ENCODE measurements at regions not wholly inside any gene's neighbourhood (a gene's known extent, or its start where the extent isn't known, plus 50 kb on each side); places are given as distances from the start of the nearest gene placed in this dataset.
A peak's percentile ranks its signal among the peaks of the same experiment; 100 is the strongest.
"Not testable (repeated sequence)": the region's sequence is repeated elsewhere in the genome, so short reads cannot be mapped to it uniquely, and the experiment has no call there.

DNA sequence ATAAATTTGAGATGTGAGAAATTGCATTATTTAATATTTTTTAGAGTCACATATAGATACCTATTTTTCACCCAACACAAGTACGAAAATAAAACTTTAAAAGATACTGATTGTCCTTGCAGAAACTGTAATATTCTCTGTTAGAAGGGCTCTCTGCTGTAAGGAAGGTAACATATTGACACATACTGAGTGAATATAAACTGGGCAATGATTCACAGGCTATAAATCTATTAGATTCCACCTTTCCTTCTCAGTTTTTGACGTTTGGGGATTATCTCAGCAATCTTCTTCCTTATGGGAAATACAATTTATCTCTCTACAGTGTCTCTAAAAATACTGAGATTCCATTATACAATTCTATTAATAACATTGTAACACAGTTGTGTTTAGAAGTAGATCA lies 229.1 kb upstream of the MAP2 start:
- no peak overlapping the region for H3K4me3 ChIP-seq (ENCODE audit: low read length)
- DNase-seq (ENCODE audit: low read depth, low spot score): no peak

DNA sequence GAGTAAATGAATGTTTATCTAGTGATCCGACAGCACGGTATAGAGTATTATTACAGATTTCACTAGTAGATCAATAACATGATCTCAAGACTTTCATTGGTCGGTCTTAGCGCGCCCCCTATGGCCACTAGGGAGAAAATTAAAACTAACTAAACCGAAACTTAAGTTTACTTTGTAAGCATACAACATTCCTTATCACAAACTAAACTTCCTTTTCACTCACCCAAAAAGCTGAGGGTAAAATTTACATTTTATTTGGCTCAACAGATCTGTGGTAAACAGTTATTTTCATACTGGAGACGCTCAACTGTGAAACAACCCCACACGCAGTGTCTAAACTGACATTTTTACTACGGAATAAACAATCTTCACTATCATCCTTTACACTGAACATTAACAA lies 215.6 kb upstream of the MAP2 start:
- peak; percentile 37 for DNase-seq (ENCODE audit: low read depth, low spot score)
- no peak overlapping the region for H3K4me3 ChIP-seq (ENCODE audit: low read length)

DNA sequence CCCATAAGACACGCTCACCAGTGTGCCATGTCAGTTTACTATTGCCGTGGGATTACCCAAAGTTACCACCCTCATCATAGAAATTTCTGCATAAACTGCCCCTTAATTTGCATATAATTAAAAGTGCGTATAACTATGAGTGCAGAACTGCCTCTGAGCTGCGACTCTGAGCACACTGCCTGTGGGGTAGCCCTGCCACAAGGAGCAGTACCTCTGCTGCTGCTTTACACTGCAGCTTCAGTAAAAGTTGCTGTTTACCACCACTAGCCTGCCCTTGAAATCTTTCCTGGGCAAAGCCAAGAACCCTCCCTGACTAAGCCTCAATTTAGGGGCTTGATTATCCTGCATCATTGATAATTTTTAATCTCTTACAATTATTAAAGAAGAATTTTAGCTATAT lies 213.9 kb upstream of the MAP2 start:
- no peak overlapping the region for H3K4me3 ChIP-seq (ENCODE audit: low read length)
- DNase-seq (ENCODE audit: low read depth, low spot score): no peak

DNA sequence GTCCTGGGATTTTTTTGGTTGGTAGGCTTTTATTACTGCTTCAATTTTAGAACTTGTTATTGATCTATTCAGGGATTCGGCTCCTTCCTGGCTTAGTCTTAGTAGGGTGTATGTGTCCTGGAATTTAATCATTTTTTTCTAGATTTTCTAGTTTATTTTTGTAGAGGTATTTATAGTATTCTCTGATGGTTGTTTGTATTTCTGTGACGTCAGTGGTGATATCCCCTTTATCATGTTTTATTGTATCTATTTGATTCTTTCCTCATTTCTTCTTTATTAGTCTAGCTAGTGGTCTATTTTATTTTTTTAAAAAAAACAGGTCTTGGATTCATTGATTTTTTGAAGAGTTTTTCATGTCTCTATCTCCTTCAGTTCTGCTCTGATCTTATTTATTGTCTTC lies 193.3 kb upstream of the MAP2 start:
- H3K4me3 ChIP-seq (ENCODE audit: low read length): no peak overlapping the region
- DNase-seq (ENCODE audit: low read depth, low spot score): no peak

DNA sequence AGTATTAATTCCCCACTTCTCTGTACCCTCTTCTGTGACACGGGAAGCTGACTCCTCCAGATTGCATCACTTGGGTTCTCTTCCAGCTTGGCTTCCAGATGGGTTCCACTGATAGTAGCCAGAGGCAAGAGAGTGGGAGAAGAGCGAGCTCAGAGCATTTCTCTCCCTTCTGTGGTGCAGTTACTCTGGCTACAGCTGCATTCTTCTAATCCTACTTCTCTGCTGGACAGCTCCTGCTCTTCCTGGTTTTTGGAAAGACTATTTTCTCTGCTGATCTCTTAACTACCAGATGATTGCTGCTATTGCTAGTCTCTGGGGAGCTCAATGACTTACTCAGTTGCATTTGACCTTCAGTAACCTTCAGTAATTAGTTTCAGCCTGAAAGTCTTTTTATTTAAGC lies 187.5 kb upstream of the MAP2 start:
- no peak overlapping the region for H3K4me3 ChIP-seq (ENCODE audit: low read length)
- DNase-seq (ENCODE audit: low read depth, low spot score): no peak

DNA sequence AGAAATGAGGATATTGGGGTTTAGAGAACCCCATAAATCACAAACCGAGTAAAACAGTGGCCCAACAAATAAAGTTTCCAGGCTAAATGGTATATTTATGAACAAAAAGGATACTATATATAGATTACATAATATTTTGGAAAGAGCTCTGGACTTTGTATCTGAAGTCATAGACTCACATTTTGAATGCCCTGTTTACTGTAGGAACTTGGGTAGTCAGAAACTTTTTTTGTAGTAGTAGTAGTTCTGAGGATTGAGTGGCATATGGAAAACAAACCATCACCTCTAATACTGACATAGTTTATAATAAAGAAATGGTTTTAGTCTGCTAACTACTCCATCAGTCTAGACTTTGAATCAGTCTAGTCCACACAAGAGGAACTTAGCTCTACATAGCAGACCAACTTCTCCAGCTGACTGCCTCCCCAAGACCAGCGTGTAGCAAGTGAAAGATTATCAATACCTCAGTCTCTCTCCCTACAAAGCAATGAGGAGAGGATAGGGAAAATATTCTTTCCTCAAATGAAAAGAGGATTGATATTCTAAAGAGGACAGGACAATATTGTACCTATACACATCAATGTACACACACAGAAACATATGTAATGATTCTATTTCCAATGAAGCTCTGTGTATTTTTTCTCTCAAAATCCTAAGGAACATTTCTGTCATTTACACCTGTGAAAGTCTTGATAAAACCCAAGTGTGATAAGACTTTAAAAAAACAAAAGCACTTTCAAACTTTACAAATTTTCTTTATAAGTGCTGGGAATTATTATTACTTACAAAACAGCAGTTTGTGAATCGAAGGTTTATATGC lies 184.9 kb upstream of the MAP2 start:
- DNase-seq (ENCODE audit: low read depth, low spot score): no peak
- H3K4me3 ChIP-seq (ENCODE audit: low read length): no peak overlapping the region

DNA sequence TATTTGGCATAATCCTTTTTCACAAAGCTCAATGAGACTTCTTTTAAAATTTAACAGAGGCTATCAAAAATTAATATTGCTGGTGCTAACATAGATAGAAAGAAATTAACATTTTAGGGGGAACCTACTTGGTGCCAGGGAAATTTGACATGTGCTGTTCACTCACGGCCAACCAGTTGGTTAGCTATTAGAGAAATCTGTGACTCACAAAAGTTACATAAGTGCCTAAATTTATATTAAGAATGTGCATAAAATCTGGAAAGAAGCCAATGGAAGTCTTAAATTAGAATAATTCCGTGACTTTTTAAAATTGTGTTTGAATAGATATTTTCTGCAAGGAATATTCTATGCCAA lies 184.3 kb upstream of the MAP2 start:
- DNase-seq (ENCODE audit: low read depth, low spot score): no peak
- H3K4me3 ChIP-seq (ENCODE audit: low read length): no peak overlapping the region

DNA sequence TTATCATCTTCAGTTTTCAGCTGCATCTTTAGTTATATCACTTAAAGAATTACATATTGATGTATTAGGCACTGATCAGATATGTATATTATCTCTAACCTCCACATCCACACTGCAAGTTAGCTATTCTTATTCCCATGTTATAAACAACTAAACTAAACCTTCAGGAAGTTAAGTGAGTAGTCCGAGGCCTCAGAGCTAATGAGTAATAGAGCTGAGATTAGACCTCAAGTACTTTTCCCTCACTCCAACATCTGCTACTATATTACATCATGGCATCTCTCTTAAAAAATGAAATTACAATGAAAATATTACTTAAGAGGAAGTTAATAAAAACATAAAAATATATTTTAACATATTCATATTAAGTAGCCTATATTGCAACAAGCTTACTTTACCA lies 183.6 kb upstream of the MAP2 start:
- DNase-seq (ENCODE audit: low read depth, low spot score): no peak
- H3K4me3 ChIP-seq (ENCODE audit: low read length): no peak overlapping the region

DNA sequence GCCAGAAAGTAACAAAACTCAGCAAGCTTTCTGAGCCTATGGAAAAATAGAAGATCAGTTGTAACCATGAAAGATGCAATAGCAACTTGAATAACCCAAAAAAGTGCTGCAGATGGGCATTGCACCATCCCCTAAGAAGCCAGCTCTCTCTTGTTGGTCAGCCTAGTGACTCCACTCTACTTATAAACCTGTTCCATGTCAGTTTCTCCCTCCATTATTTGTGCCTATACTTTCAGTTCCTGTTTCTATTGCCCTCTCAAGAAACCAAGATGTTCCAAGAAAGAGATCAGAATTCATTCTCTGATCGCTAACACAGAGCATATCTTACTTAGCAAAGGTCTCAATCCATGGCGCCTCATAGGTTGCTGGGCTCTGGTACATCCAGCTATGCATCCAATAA lies 170.3 kb upstream of the MAP2 start:
- H3K4me3 ChIP-seq (ENCODE audit: low read length): no peak overlapping the region
- no peak for DNase-seq (ENCODE audit: low read depth, low spot score)

DNA sequence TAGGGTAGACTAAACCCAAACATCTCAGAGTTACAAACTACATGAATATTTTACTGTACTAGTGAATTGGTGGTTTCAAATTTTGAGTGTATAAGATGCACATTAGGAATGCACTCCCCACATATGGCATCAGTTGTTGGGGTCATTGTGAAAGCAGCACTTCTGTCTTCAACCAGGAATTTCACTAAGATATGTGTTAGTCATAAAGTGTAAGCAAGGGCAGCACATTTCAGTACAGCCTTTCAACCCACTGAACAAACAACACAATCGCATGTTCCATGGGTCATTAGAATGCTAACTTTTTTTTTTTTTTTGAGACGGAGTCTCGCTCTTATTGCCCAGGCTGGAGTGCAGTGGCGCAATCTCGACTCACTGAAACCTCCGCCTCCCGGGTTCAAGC lies 164.1 kb upstream of the MAP2 start:
- DNase-seq (ENCODE audit: low read depth, low spot score): no peak
- no peak overlapping the region for H3K4me3 ChIP-seq (ENCODE audit: low read length)

DNA sequence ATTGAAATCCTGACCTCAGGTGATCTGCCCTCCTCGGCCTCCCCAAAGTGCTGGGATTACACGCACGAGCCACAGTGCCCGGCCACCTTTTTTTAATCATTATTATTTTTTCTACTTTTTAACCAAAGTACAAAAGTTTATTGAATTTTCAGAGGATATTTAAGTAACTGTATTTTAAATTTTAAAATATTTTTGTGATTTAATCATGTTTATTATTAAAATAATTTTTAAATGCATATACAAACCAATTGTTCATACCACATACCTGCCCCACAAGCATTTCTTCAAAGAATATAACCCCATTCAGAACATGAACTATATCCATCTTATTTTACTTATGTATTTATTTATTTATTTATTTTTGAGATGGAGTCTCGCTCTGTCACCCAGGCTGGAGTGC lies 163.6 kb upstream of the MAP2 start:
- DNase-seq (ENCODE audit: low read depth, low spot score): no peak
- no peak overlapping the region for H3K4me3 ChIP-seq (ENCODE audit: low read length)

DNA sequence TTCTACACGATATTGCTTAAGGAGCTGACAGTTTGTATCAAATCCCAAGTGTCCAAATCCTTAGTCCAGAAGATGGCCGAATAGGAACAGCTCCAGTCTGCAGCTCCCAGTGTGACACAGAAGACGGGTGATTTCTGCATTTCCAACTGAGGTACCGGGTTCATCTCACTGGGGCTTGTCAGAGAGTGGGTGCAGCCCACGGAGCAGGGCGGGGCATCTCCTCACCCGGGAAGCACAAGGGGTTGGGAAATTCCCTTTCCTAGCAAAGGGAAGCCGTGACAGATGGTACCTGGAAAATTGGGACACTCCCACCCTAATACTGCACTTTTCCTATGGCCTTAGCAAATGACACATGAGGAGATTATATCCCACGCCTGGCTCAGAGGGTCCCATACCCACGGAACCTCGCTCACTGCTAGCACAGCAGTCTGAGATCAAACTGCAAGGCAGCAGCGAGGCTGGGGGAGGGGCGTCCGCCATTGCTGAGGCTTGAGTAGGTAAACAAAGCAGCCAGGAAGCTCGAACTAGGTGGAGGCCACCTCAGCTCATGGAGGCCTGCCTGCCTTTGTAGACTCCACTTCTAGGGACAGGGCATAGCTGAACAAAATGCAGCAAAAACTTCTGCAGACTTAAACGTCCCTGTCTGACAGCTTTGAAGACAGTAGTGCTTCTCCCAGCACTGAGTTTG lies 162.3 kb upstream of the MAP2 start:
- not testable (repeated sequence) for DNase-seq (ENCODE audit: low read depth, low spot score); H3K4me3 ChIP-seq (ENCODE audit: low read length)

DNA sequence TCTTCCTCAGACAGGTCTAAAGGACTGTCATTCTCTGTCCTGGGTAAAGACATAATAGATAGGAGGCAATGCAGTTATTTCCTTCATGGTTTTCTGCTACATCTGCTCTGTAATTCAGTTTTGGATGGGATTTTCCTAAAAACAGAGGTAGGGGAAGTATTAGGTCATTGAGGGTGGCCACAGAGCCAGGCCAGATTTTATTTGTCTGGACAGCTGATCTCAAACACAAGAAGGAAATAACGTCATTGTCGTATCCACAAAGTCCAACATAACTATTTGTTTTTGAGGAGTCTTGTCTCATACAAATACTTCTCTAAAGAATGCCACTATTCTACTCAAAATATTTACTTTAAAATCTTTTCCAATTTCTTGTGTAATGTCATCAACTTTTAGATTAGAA lies 154.8 kb upstream of the MAP2 start:
- no peak overlapping the region for H3K4me3 ChIP-seq (ENCODE audit: low read length)
- DNase-seq (ENCODE audit: low read depth, low spot score): no peak

DNA sequence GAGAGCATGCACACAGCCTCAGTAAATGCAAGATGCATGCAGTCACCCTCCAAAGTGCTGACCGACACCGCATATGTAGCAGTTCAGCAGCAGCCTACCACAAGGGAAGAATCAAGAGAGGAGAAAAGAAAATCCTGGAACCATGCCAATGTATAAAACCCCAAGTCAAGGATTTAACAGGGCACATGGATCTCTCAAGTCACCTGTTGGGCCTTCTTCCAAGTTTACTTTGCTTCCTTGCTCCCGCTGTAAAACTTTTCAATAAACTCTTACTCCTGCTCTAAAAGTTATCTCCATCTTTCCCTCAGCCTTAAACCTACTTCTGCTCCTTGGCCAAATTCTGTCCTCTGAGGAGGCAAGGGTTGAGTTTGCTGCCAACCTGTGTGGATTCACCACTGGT lies 147.8 kb upstream of the MAP2 start:
- DNase-seq (ENCODE audit: low read depth, low spot score): no peak
- H3K4me3 ChIP-seq (ENCODE audit: low read length): no peak overlapping the region

DNA sequence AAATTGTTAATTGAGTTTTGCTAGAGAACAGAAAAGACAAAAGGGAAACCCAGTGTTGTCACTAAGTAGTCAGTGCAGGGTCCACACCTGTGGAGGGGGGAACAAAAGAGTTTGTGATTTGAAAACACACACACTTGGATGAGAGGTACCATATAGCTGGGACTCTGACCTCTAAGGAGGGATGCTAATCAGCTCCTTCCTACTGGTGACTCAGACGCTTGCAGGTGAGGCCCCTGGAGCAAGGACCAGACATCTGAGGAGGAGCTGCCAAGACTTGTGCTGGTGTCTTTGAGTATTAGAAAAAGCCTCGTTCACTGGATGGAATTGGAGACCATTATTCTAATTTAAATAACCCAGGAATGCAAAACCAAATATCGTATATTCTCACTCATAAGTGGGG lies 146.4 kb upstream of the MAP2 start:
- no peak overlapping the region for H3K4me3 ChIP-seq (ENCODE audit: low read length)
- DNase-seq (ENCODE audit: low read depth, low spot score): no peak

DNA sequence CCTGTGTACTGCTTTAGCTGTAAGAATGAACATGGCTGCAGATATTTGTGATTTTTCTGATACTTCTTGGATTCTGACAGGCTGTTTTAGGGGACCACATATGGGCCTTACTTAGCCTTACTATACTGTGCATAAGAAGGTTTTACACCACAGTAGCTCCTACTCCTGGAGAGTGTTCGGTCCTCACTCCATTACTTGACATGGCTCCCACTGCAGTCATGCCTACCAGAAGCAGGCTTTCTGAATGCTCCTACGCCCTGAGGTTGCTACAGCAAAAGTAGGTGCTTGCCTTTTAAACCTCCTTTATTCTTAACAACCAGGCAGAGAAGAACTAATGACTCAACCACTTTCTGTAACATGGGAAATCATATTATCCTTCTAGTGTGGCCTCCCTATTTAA lies 125.2 kb upstream of the MAP2 start:
- DNase-seq (ENCODE audit: low read depth, low spot score): no peak
- H3K4me3 ChIP-seq (ENCODE audit: low read length): no peak overlapping the region

DNA sequence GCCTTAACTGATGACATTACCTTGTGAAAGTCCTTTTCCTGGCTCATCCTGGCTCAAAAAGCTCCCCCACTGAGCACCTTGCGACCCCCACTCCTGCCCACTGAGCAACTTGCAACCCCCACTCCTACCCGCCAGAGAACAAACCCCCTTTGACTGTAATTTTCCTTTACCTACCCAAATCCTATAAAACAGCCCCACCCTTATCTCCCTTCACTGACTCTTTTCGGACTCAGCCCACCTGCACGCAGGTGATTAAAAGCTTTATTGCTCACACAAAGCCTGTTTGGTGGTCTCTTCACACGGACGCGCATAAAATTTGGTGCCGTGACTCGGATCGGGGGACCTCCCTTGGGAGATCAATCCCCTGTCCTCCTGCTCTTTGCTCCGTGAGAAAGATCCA lies 124.4 kb upstream of the MAP2 start:
- DNase-seq (ENCODE audit: low read depth, low spot score); H3K4me3 ChIP-seq (ENCODE audit: low read length): not testable (repeated sequence)

DNA sequence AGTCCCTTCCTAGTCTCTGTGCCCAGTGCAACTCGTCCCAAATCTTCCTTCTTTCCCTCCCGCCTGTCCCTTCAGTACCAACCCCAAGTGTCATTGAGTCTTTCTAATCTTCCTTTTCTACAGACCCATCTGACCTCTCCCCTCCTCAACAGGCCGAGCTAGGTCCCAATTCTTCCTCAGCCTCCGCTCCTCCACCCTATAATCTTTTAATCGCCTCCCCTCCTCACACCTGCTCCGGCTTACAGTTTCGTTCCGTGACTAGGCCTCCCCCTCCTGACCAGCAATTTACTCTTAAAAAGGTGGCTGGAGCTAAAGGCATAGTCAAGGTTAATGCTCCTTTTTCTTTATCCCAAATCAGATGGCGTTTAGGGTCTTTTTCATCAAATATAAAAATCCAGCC lies 123.1 kb upstream of the MAP2 start:
- not testable (repeated sequence) for H3K4me3 ChIP-seq (ENCODE audit: low read length); DNase-seq (ENCODE audit: low read depth, low spot score)

DNA sequence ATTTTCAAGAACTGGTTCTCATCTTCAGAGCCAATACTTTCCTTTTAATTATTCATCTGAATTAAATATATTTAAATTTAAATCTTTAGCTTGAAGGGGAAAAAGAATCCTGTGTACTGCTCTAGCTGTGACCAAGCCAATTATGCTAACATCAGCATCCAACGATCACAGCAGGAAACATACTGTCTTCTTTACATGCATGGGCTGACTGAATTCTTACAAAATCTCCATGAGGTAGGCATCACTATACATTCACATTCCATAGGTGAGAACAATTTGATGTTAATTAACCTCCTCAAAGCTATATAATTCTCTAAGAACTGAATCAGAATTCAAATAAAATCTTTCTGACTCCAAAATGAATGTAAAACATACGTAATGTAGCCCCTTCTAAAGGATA lies 118.8 kb upstream of the MAP2 start:
- H3K4me3 ChIP-seq (ENCODE audit: low read length): no peak overlapping the region
- no peak for DNase-seq (ENCODE audit: low read depth, low spot score)

DNA sequence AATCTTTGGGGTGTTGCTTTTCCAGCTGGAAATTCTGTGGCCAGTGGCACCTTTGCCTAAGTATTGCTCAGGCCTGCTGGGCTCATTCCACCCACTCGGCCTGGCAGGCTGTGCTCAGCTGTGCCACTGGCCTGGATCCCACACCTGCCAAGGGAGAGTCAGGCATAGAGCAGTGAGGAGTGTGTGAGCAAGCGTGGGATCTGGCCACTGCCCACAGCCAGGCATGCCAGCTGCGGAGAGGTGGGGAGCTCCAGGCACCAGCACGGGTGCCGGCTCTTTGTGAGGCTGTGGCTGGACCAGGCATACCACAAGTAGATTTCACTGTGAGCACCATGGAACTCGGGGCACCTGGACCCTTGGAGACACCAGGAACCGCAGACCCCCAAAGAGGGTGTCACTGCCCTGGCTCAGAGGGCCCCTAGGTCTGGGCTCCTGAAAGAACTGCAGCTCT lies 118.1 kb upstream of the MAP2 start:
- H3K4me3 ChIP-seq (ENCODE audit: low read length): no peak overlapping the region
- no peak for DNase-seq (ENCODE audit: low read depth, low spot score)

Measured in Jurkat, Clone E6-1 (cell line).